PC-9 (cell line): ENCODE measurements at regions not wholly inside any gene's neighbourhood (a gene's known extent, or its start where the extent isn't known, plus 50 kb on each side); places are given as distances from the start of the nearest gene placed in this dataset.

Experiments
- BruUV-seq: library from RNA; stranded (reverse); fragments of 400-500 nt; replicated peaks from 2 replicates; lab custom pipeline; 2021; lab: Mats Ljungman, UMichigan
- CTCF ChIA-PET: fragments of 300-600 bp; sonication (Branson Sonifier 250); formaldehyde crosslinking; loops from one replicate; lab custom pipeline; 2022; ENCODE audit warnings: antibody characterized with exemption; lab: Charles Lee
- POLR2A ChIA-PET: fragments of 300-600 bp; sonication (Branson Sonifier 250); formaldehyde crosslinking; loops from one replicate; lab custom pipeline; 2022; ENCODE audit warnings: antibody characterized with exemption; ENCODE audit not compliant: unreplicated experiment; lab: Charles Lee
- DNase-seq, 2 experiments: peaks; one replicate each; pipeline versions ENCODE4 v3.0.0 to v3.0.0-alpha.2; 2015 to 2022; ENCODE audit warnings: mixed read lengths in 1 of 2
- H2AFZ ChIP-seq: fragments of 200-600 bp; sonication (generic); 2 replicates; pipeline ENCODE4 v1.8.1; 2017; ENCODE audit warnings: antibody characterized with exemption
- H3F3A ChIP-seq: fragments of 200-600 bp; sonication (generic); 2 replicates; pipeline ENCODE4 v1.8.1; 2017; ENCODE audit warnings: antibody characterized with exemption, mild to moderate bottlenecking, low read depth; ENCODE audit not compliant: insufficient read depth
- H3K27ac ChIP-seq: fragments of 200-600 bp; sonication (generic); 2 replicates; pipeline ENCODE4 v1.6.1; 2016; ENCODE audit warnings: mixed run types
- H3K27me3 ChIP-seq: fragments of 200-600 bp; sonication (generic); 2 replicates; pipeline ENCODE4 v1.6.1; 2016; ENCODE audit warnings: low read depth, mixed run types; ENCODE audit not compliant: insufficient read depth
- H3K36me3 ChIP-seq: fragments of 200-600 bp; sonication (generic); 2 replicates; pipeline ENCODE4 v1.6.1; 2016; ENCODE audit warnings: low read depth, mixed run types
- H3K4me1 ChIP-seq: fragments of 200-600 bp; sonication (generic); replicated peaks from 2 replicates; pipeline ENCODE4 v1.6.1; 2016; ENCODE audit warnings: mixed run types; ENCODE audit not compliant: insufficient read depth
- H3K4me2 ChIP-seq: fragments of 200-600 bp; sonication (generic); 2 replicates; pipeline ENCODE4 v1.6.1; 2017; ENCODE audit warnings: mixed run types
- H3K4me3 ChIP-seq: fragments of 200-600 bp; sonication (generic); 2 replicates; pipeline ENCODE4 v1.6.1; 2016; ENCODE audit warnings: mixed run types
- H3K79me2 ChIP-seq: fragments of 200-600 bp; sonication (generic); 2 replicates; pipeline ENCODE4 v1.6.1; 2017; ENCODE audit warnings: low read depth, mixed run types
- H3K9me2 ChIP-seq: fragments of 200-600 bp; sonication (generic); 2 replicates; pipeline ENCODE4 v1.8.1; 2017; ENCODE audit warnings: mild to moderate bottlenecking; ENCODE audit not compliant: insufficient read depth
- H3K9me3 ChIP-seq: fragments of 200-600 bp; sonication (generic); 2 replicates; pipeline ENCODE4 v1.8.1; 2016; ENCODE audit warnings: low read depth; ENCODE audit not compliant: insufficient read depth
- H4K20me1 ChIP-seq: fragments of 200-600 bp; sonication (generic); 2 replicates; pipeline ENCODE4 v1.8.1; 2017; ENCODE audit not compliant: insufficient read depth
- EZH2 ChIP-seq: fragments of 200-600 bp; sonication (generic); IDR thresholded peaks from 2 replicates; pipeline ENCODE4 v1.8.0; 2017; ENCODE audit warnings: antibody characterized with exemption, low read depth
- intact Hi-C: fragments of 100-400 bp; cut with micrococcal nuclease; formaldehyde crosslinking; loops from one replicate; pipeline ENCODE4 v1.10.0; 2022; ENCODE audit not compliant: unreplicated experiment
- TF ChIP-seq, protein P1 (sequence below): fragments of 200-600 bp; sonication (generic); conservative IDR thresholded peaks from 2 replicates; pipeline ENCODE4 v1.6.1; 2017; ENCODE audit warnings: mixed run types, antibody characterized with exemption, mild to moderate bottlenecking, moderate library complexity

- intact Hi-C loops = no loop called here
- H4K20me1 ChIP-seq = no peaks in the 10 kb centered on the region
- no peaks in the 10 kb centered on the region for H3K9me2 ChIP-seq
- H3K9me3 ChIP-seq = no peaks in the 10 kb centered on the region
- ChIA-PET CTCF (no interaction called here), POLR2A (no interaction called here)
- H3K27me3 ChIP-seq = no peaks in the 10 kb centered on the region
- no peaks in the 10 kb centered on the region for H3F3A ChIP-seq
- no peaks in the 10 kb centered on the region for H3K79me2 ChIP-seq
- no peak overlapping the region for H3K4me2 ChIP-seq
- no peak for TF ChIP-seq EZH2
- TF ChIP-seq, protein P1, sequence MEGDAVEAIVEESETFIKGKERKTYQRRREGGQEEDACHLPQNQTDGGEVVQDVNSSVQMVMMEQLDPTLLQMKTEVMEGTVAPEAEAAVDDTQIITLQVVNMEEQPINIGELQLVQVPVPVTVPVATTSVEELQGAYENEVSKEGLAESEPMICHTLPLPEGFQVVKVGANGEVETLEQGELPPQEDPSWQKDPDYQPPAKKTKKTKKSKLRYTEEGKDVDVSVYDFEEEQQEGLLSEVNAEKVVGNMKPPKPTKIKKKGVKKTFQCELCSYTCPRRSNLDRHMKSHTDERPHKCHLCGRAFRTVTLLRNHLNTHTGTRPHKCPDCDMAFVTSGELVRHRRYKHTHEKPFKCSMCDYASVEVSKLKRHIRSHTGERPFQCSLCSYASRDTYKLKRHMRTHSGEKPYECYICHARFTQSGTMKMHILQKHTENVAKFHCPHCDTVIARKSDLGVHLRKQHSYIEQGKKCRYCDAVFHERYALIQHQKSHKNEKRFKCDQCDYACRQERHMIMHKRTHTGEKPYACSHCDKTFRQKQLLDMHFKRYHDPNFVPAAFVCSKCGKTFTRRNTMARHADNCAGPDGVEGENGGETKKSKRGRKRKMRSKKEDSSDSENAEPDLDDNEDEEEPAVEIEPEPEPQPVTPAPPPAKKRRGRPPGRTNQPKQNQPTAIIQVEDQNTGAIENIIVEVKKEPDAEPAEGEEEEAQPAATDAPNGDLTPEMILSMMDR = no peak
- H3K27ac ChIP-seq = no peak overlapping the region
- H3K36me3 ChIP-seq = no peaks in the 10 kb centered on the region
- no peak overlapping the region for H3K4me3 ChIP-seq
- BruUV-seq = no TSS peak
- no peak overlapping the region for H2AFZ ChIP-seq
- DNase-seq = no peak
- no peaks in the 10 kb centered on the region for H3K4me1 ChIP-seq
Observed at GRCh38 chr7:48710995-48711394, 213.4 kb upstream of the CDC14C start.

- intact Hi-C loops = no loop called here
- no peak for DNase-seq
Observed at GRCh38 chr7:48718731-48719378, 205.5 kb upstream of the CDC14C start.

GRCh38 chr7:48728799-48729198 is 195.5 kb upstream of the CDC14C start:
- Histone ChIP-seq H3K9me3 (no peaks in the 10 kb centered on the region), H3K4me1 (no peaks in the 10 kb centered on the region), H3K9me2 (no peaks in the 10 kb centered on the region), H3K4me3 (no peak overlapping the region), H3K36me3 (no peaks in the 10 kb centered on the region), H3F3A (no peaks in the 10 kb centered on the region), H3K79me2 (no peaks in the 10 kb centered on the region), H3K27ac (no peak overlapping the region), H2AFZ (no peak overlapping the region), H3K4me2 (no peak overlapping the region), H4K20me1 (no peaks in the 10 kb centered on the region), H3K27me3 (no peaks in the 10 kb centered on the region)
- TF ChIP-seq, protein P1 = no peak
- no peak for TF ChIP-seq EZH2
- ChIA-PET CTCF (no interaction called here), POLR2A (no interaction called here)
- intact Hi-C loops = no loop called here
- no peak for DNase-seq
- no TSS peak for BruUV-seq

More at GRCh38 chr7:48718731-48719378, 205.5 kb upstream of the CDC14C start:
- Histone ChIP-seq H3K79me2 (no peaks in the 10 kb centered on the region), H2AFZ (no peak overlapping the region), H3K27me3 (no peaks in the 10 kb centered on the region), H3K4me1 (no peaks in the 10 kb centered on the region), H3K4me3 (no peak overlapping the region), H3K9me3 (no peaks in the 10 kb centered on the region), H3F3A (no peaks in the 10 kb centered on the region), H3K36me3 (no peaks in the 10 kb centered on the region), H3K9me2 (no peaks in the 10 kb centered on the region), H3K4me2 (no peak overlapping the region), H3K27ac (no peak overlapping the region), H4K20me1 (no peaks in the 10 kb centered on the region)
- CTCF ChIA-PET = no interaction called here
- BruUV-seq = no TSS peak
- POLR2A ChIA-PET = no interaction called here
- no peak for TF ChIP-seq EZH2
- TF ChIP-seq, protein P1 = no peak
